H1 (cell line): ENCODE measurements at regions not wholly inside any gene's neighbourhood (a gene's known extent, or its start where the extent isn't known, plus 50 kb on each side); places are given as distances from the start of the nearest gene placed in this dataset.

Experiments
- CTCF ChIA-PET: fragments of 300-600 bp; sonication (Branson Sonifier 250); formaldehyde crosslinking; loops from one replicate; lab custom pipeline; 2021; ENCODE audit not compliant: partially characterized antibody; lab: Charles Lee
- POLR2A ChIA-PET: fragments of 300-600 bp; sonication (Branson Sonifier 250); formaldehyde crosslinking; loops from one replicate; lab custom pipeline; 2021; ENCODE audit warnings: inconsistent platforms; ENCODE audit not compliant: partially characterized antibody; lab: Charles Lee
- DNase-seq, 2 experiments: peaks; one replicate each; pipeline versions ENCODE4 v3.0.0 to v3.0.0-alpha.2; 2010 to 2022; ENCODE audit warnings: low spot score in 2 of 2, low read depth in 1 of 2, mixed read lengths in 1 of 2
- FAIRE-seq: peaks from 2 replicates; lab custom pipeline; 2011; peaks lifted over from hg19 to GRCh38; lab: Jason Lieb, UNC
- H2AFZ ChIP-seq: 2 replicates; pipeline ENCODE4 v1.8.1; 2012; ENCODE audit warnings: low read length, inconsistent platforms
- H2AK5ac ChIP-seq: 2 replicates; pipeline ENCODE4 v1.6.1; 2013; ENCODE audit warnings: low read depth, low read length
- H2BK120ac ChIP-seq: replicated peaks from 2 replicates; pipeline ENCODE3; 2013; ENCODE audit warnings: low read depth, low read length, inconsistent platforms
- H2BK12ac ChIP-seq: 2 replicates; pipeline ENCODE4 v1.6.1; 2013; ENCODE audit warnings: low read depth, low read length
- H2BK15ac ChIP-seq: 2 replicates; pipeline ENCODE4 v1.6.1; 2013; ENCODE audit warnings: low read length
- H2BK20ac ChIP-seq: 2 replicates; pipeline ENCODE4 v1.6.1; 2013; ENCODE audit warnings: low read length
- H2BK5ac ChIP-seq: 2 replicates; pipeline ENCODE4 v1.6.1; 2013; ENCODE audit warnings: low read depth, low read length
- H3K14ac ChIP-seq: 2 replicates; pipeline ENCODE4 v1.6.1; 2013; ENCODE audit warnings: inconsistent platforms; ENCODE audit not compliant: insufficient read length
- H3K18ac ChIP-seq: 2 replicates; pipeline ENCODE4 v1.6.1; 2013; ENCODE audit warnings: low read length; ENCODE audit errors: extremely low read depth
- H3K23ac ChIP-seq: 2 replicates; pipeline ENCODE4 v1.6.1; 2013; ENCODE audit warnings: inconsistent platforms; ENCODE audit not compliant: insufficient read length
- H3K23me2 ChIP-seq: 2 replicates; pipeline ENCODE4 v1.6.1; 2013; ENCODE audit warnings: low read depth, low read length
- H3K27ac ChIP-seq: 2 replicates; pipeline ENCODE4 v1.6.1; 2011; ENCODE audit warnings: low read depth, low read length, inconsistent platforms
- H3K27me3 ChIP-seq, 4 experiments: replicated peaks in 1 of 4; 1 replicate in 1 of 4; 2 replicates in 3 of 4; pipeline versions ENCODE4 v1.6.1 to v1.8.1; 2011 to 2013; ENCODE audit warnings: low read length in 3 of 4, mild to moderate bottlenecking in 3 of 4, inconsistent platforms in 2 of 4, mixed read lengths in 2 of 4, moderate library complexity in 1 of 4; ENCODE audit not compliant: control insufficient read depth in 3 of 4, insufficient read depth in 3 of 4; ENCODE audit errors: extremely low read depth in 1 of 4
- H3K36me3 ChIP-seq, 4 experiments: 2 replicates each; pipeline versions ENCODE4 v1.6.1 to v1.8.1; 2011 to 2013; ENCODE audit warnings: mild to moderate bottlenecking in 4 of 4, low read length in 3 of 4, moderate library complexity in 2 of 4, control low read depth in 1 of 4, inconsistent platforms in 1 of 4; ENCODE audit not compliant: insufficient read depth in 4 of 4, control insufficient read depth in 2 of 4
- H3K4ac ChIP-seq: replicated peaks from 2 replicates; pipeline ENCODE3; 2013; ENCODE audit warnings: low read length, low read depth, mixed read lengths, inconsistent platforms; ENCODE audit not compliant: insufficient read length
- H3K4me1 ChIP-seq, 4 experiments: replicated peaks in 1 of 4; 1 replicate in 1 of 4; 2 replicates in 3 of 4; pipeline versions ENCODE4 v1.6.1 to v1.8.1; 2011 to 2013; ENCODE audit warnings: low read length in 3 of 4, inconsistent platforms in 2 of 4, mixed read lengths in 1 of 4; ENCODE audit not compliant: insufficient read depth in 4 of 4, control insufficient read depth in 3 of 4
- H3K4me2 ChIP-seq, 2 experiments: 2 replicates each; pipeline versions ENCODE4 v1.6.1 to v1.8.1; 2011 to 2013; ENCODE audit warnings: low read depth in 2 of 2, low read length in 2 of 2, control low read depth in 1 of 2, inconsistent platforms in 1 of 2, mild to moderate bottlenecking in 1 of 2; ENCODE audit not compliant: insufficient read depth in 1 of 2
- H3K4me3 ChIP-seq, 4 experiments: fragments of 200-600, 300-600 bp in 1 of 4; sonication (generic), shearing (Covaris generic), sonication (Bioruptor Twin) in 1 of 4; 2 replicates each; pipeline versions ENCODE4 v1.5.1 to v1.8.1; 2011 to 2016; ENCODE audit warnings: low read length in 4 of 4, low read depth in 3 of 4, control low read depth in 2 of 4, inconsistent platforms in 2 of 4, mild to moderate bottlenecking in 2 of 4, mixed read lengths in 1 of 4, moderate library complexity in 1 of 4; ENCODE audit not compliant: insufficient read depth in 2 of 4; ENCODE audit errors: extremely low read depth in 1 of 4
- H3K56ac ChIP-seq: replicated peaks from 2 replicates; pipeline ENCODE3; 2013; ENCODE audit warnings: low read depth, mild to moderate bottlenecking, mixed read lengths, low read length, inconsistent platforms; ENCODE audit not compliant: insufficient read length
- H3K79me1 ChIP-seq: 2 replicates; pipeline ENCODE4 v1.6.1; 2013; ENCODE audit warnings: low read depth, low read length, control low read depth
- H3K79me2 ChIP-seq, 2 experiments: 2 replicates each; pipeline versions ENCODE4 v1.6.1 to v1.8.1; 2012 to 2013; ENCODE audit warnings: low read length in 2 of 2, mild to moderate bottlenecking in 2 of 2, inconsistent platforms in 1 of 2; ENCODE audit not compliant: insufficient read depth in 2 of 2, control insufficient read depth in 1 of 2
- H3K9ac ChIP-seq, 4 experiments: replicated peaks in 1 of 4; 1 replicate in 1 of 4; 2 replicates in 3 of 4; pipeline versions ENCODE4 v1.6.1 to v1.8.1; 2011 to 2013; ENCODE audit warnings: low read depth in 3 of 4, low read length in 3 of 4, control low read depth in 2 of 4, mild to moderate bottlenecking in 2 of 4, moderate library complexity in 2 of 4, inconsistent platforms in 1 of 4; ENCODE audit errors: extremely low read depth in 1 of 4
- H3K9me3 ChIP-seq, 2 experiments: 2 replicates each; pipeline versions ENCODE4 v1.6.1 to v1.8.1; 2012 to 2013; ENCODE audit warnings: mild to moderate bottlenecking in 2 of 2, moderate library complexity in 2 of 2, control low read depth in 1 of 2, inconsistent platforms in 1 of 2, low read depth in 1 of 2, low read length in 1 of 2, mixed read lengths in 1 of 2; ENCODE audit not compliant: insufficient read depth in 2 of 2
- H4K20me1 ChIP-seq, 2 experiments: replicated peaks in 1 of 2; 2 replicates each; pipeline versions ENCODE3 to v1.8.1; 2011 to 2013; ENCODE audit warnings: inconsistent platforms in 2 of 2, low read length in 2 of 2, mild to moderate bottlenecking in 1 of 2; ENCODE audit not compliant: insufficient read depth in 2 of 2, control insufficient read depth in 1 of 2
- H4K5ac ChIP-seq: 2 replicates; pipeline ENCODE4 v1.6.1; 2013; ENCODE audit warnings: low read length, low read depth, mixed read lengths, inconsistent platforms; ENCODE audit not compliant: insufficient read length
- H4K8ac ChIP-seq: 2 replicates; pipeline ENCODE4 v1.8.0; 2013; ENCODE audit warnings: mild to moderate bottlenecking, moderate library complexity, low read length, inconsistent platforms; ENCODE audit not compliant: insufficient read depth; ENCODE audit errors: extremely low read depth
- H4K91ac ChIP-seq: replicated peaks from 2 replicates; pipeline ENCODE3; 2013; ENCODE audit warnings: low read length, mixed read lengths, inconsistent platforms; ENCODE audit not compliant: insufficient read length
- CBX8 ChIP-seq: fragments of 300-800, 300-1000 bp; sonication (generic); IDR thresholded peaks from 2 replicates; pipeline ENCODE4 v1.7.1; 2016; ENCODE audit warnings: low read depth, low read length, borderline replicate concordance
- EP300 ChIP-seq, 2 experiments: IDR thresholded peaks; 1 replicate in 1 of 2; 2 replicates in 1 of 2; pipeline ENCODE4 v1.6.1; 2011 to 2012; ENCODE audit warnings: low read depth in 2 of 2, low read length in 2 of 2, mild to moderate bottlenecking in 2 of 2, borderline replicate concordance in 1 of 2, inconsistent platforms in 1 of 2, moderate library complexity in 1 of 2
- EZH2 ChIP-seq: fragments of 200-600 bp; sonication (generic); IDR thresholded peaks from 2 replicates; pipeline ENCODE4 v1.7.1; 2012; ENCODE audit warnings: low read depth, mild to moderate bottlenecking, moderate library complexity, low read length, inconsistent platforms; ENCODE audit not compliant: severe bottlenecking
- GTF2F1 ChIP-seq: IDR thresholded peaks from 2 replicates; pipeline ENCODE4 v1.6.1; 2012; ENCODE audit warnings: low read depth, low read length, improper control_type of control experiment, borderline replicate concordance
- JUND ChIP-seq: IDR thresholded peaks from 2 replicates; pipeline ENCODE4 v1.6.1; 2011; ENCODE audit warnings: mild to moderate bottlenecking, improper control_type of control experiment, low read length
- SRF ChIP-seq: IDR thresholded peaks from 2 replicates; pipeline ENCODE4 v1.6.1; 2011; ENCODE audit warnings: mild to moderate bottlenecking, low read depth, low read length, moderate library complexity
- TCF12 ChIP-seq: IDR thresholded peaks from 2 replicates; pipeline ENCODE4 v1.6.1; 2011; ENCODE audit warnings: low read depth, mild to moderate bottlenecking, low read length
- WGBS, 2 experiments: shearing (Covaris generic) in 1 of 2; methylation state at CpG; one replicate each; pipeline versions ENCODE4 v1.1.6 to v1.1.7; 2013 to 2015; ENCODE audit warnings: low lambda C conversion rate in 2 of 2, mixed read lengths in 2 of 2, inconsistent platforms in 1 of 2, low coverage in 1 of 2, missing lambda C conversion rate in 1 of 2; ENCODE audit not compliant: insufficient replicate concordance in 2 of 2, insufficient coverage in 1 of 2, insufficient read length in 1 of 2; ENCODE audit errors: extremely low coverage in 1 of 2, missing lambda C conversion rate in 1 of 2; 5-methylcytosine and 5-hydroxymethylcytosine counted together
- TF ChIP-seq, protein P1 (sequence below): IDR thresholded peaks from 2 replicates; pipeline ENCODE4 v1.6.1; 2011; ENCODE audit warnings: low read length, improper control_type of control experiment
- TF ChIP-seq, protein P2 (sequence below), 3 experiments: IDR thresholded peaks; 1 replicate in 2 of 3; 2 replicates in 1 of 3; pipeline versions ENCODE4 v1.5.1 to v1.6.1; 2011; ENCODE audit warnings: low read length in 3 of 3, mild to moderate bottlenecking in 3 of 3, inconsistent platforms in 2 of 3, low read depth in 1 of 3, moderate library complexity in 1 of 3; ENCODE audit not compliant: insufficient read depth in 1 of 3; ENCODE audit errors: control extremely low read depth in 1 of 3

DNA sequence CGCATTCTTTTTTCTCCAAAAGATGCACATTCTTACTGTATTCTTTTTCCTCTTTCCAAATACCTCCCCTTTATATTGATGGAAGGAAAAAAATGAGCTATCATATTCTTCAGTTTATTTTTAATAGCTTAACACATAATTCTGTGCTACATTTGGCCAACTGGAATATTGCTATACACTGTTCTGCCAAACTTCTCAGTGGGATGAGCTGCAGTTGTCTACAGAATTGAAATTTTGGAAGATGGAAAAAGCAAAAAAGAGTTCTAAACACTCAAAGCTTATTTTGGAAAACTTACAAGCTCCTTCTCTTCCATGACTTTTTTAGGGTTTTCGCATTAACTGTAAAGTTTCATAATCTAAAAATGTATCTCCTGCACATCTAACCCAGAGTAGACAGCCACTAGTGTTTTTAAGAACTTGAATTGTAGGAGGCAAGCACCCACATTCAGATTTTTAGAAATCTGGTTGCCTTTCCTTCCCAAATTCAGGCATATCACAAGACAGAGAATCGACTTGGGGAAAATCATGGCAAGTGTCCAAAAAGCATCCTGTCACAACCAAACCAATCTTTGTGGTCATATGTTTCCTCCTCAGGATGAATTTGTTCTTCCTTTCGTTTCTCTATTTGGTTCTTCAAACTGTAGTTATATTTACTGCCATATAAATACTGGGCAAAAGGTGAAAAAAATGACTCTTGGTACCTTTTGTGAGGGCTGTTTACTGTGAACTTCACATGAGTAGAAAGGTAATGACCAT lies 111.4 kb upstream of the FRY start:
- CTCF ChIA-PET, result interaction anchor here (0.9 to 2.7 kb wide), 2 partner anchors 10 to 11 kb away, joined by 3 to 16 read pairs; no protein-coding TSS in a partner anchor
- Histone ChIP-seq H3K9me3 (no peaks in the 10 kb centered on the region), H2BK20ac (no peak overlapping the region), H3K4me3 (no peak overlapping the region), H3K18ac (no peak overlapping the region), H3K79me2 (no peaks in the 10 kb centered on the region), H3K56ac (no peak overlapping the region), H3K27me3 (no peaks in the 10 kb centered on the region), H4K8ac (no peak overlapping the region), H3K23ac (no peak overlapping the region), H4K20me1 (no peaks in the 10 kb centered on the region), H2AK5ac (no peak overlapping the region), H2BK5ac (no peak overlapping the region), H4K5ac (no peak overlapping the region), H3K36me3 (no peaks in the 10 kb centered on the region), H2BK12ac (no peak overlapping the region), H3K4me1 (peaks cover 0 to 7% (median 5%) of the 10 kb centered on the region in 4 experiments; a peak in 3 of 7 replicates), H2AFZ (no peak overlapping the region), H3K79me1 (no peaks in the 10 kb centered on the region), H3K23me2 (no peaks in the 10 kb centered on the region), H3K4ac (no peak overlapping the region), H3K4me2 (no peak overlapping the region), H3K9ac (no peak overlapping the region), H2BK120ac (no peak overlapping the region), H3K14ac (no peak overlapping the region), H3K27ac (no peak overlapping the region), H4K91ac (no peak overlapping the region), H2BK15ac (no peak overlapping the region)
- FAIRE-seq (no peak), DNase-seq (no peak)
- POLR2A ChIA-PET, result no interaction called here
- WGBS, 2 experiments, result 77% methylated on average over 4 of the region's 4 CpGs; no CpG with 5 or more reads in 1 of the 2 experiments
- TF ChIP-seq TCF12 (no peak), GTF2F1 (no peak), CBX8 (no peak), JUND (no peak), EZH2 (no peak), EP300 (IDR thresholded peaks at IDR 0.05; ENCODE audit: borderline replicate concordance in 1 of 2, low read depth in 2 of 2, low read length in 2 of 2) (no peak), SRF (no peak)
- TF ChIP-seq, protein P1, sequence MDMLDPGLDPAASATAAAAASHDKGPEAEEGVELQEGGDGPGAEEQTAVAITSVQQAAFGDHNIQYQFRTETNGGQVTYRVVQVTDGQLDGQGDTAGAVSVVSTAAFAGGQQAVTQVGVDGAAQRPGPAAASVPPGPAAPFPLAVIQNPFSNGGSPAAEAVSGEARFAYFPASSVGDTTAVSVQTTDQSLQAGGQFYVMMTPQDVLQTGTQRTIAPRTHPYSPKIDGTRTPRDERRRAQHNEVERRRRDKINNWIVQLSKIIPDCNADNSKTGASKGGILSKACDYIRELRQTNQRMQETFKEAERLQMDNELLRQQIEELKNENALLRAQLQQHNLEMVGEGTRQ, result no peak
- TF ChIP-seq, protein P2, sequence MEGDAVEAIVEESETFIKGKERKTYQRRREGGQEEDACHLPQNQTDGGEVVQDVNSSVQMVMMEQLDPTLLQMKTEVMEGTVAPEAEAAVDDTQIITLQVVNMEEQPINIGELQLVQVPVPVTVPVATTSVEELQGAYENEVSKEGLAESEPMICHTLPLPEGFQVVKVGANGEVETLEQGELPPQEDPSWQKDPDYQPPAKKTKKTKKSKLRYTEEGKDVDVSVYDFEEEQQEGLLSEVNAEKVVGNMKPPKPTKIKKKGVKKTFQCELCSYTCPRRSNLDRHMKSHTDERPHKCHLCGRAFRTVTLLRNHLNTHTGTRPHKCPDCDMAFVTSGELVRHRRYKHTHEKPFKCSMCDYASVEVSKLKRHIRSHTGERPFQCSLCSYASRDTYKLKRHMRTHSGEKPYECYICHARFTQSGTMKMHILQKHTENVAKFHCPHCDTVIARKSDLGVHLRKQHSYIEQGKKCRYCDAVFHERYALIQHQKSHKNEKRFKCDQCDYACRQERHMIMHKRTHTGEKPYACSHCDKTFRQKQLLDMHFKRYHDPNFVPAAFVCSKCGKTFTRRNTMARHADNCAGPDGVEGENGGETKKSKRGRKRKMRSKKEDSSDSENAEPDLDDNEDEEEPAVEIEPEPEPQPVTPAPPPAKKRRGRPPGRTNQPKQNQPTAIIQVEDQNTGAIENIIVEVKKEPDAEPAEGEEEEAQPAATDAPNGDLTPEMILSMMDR (IDR thresholded peaks at IDR 0.05; ENCODE audit: control extremely low read depth in 1 of 3, insufficient read depth in 1 of 3, low read depth in 1 of 3, low read length in 3 of 3), result no peak
